ENCODE measurements at regions not wholly inside any gene's neighbourhood (a gene's known extent, or its start where the extent isn't known, plus 50 kb on each side); places are given as distances from the start of the nearest gene placed in this dataset.
"Not testable (repeated sequence)": the region's sequence is repeated elsewhere in the genome, so short reads cannot be mapped to it uniquely, and the experiment has no call there.

GRCh38 chr5:10921160-10921559 is 160.1 kb upstream of the DAP start:
- no peak for DNase-seq (ENCODE audit: low read depth in 2 of 3, low spot score in 2 of 3)

DNA sequence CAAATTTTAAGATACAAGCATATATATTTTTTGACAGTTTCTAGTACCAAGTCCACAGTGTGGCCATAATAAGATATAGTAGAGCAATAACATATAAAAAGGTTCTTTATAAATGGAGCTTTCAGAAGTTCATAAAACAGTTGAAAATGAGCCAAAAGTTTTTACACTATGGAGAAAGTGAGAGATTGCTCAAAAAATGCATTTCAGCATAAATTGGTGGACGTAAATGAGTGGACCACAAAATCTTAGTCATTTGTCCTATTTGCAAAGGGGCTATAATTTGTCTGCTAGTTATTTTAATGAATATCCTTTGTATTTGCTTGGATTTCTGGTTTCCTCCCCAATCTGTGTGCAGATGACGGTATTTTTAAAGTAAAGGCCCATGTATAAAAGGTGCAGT is 159.4 kb upstream of the DAP start:
- no peak for DNase-seq (ENCODE audit: low read depth in 2 of 3, low spot score in 2 of 3)

DNA sequence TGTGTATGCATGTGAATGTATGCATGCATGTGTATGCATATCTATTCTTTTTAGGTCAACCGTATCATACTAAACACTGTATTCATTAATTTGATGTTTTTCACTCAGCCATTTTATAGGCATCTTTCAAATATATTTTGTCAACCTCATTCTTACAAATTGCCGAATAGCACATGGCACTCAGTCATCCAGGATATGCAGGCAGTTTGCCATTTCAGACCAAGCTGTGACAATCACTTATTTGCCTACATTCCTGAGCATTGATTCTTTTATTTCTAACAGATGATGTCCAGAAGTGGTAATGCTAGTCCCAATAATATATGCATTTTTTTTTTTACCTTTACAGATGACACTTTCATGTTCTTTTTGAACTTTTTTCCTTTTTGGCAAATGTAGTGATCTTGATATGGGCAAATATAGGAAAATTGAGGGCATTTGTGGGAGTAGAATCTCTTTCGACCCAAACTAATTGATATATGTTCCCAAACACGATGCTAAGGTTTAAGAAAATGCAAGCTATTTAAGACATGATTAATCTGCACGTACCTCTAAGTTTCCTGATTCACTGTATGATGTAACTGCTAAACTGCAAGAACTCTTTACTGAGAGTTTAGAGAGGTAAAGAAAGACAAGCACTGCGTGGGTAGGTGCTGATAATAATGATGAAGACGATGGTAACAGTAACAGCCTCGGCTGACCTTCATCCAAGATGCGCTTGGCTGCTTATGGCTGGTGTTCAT is 153.9 kb upstream of the DAP start:
- no peak for DNase-seq (ENCODE audit: low read depth in 2 of 3, low spot score in 2 of 3)

DNA sequence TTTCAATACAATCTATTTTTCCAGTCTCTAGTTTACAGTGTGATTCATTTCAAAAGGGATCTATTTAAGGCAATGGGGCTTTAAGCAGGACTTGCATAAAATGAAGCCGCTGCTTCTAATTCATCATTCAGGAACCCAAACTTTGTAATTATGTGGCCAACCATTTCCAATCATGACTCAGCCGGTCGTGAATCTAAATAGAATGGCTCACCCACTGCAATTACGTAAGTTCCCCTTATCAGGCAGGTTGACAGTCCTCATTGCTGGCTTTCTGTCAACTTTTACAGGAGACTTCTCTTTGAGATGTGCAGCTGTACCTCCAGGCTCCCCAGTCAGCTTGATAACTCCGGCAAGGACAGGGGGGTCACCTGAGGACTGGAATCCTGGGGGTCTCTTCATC is 152.8 kb upstream of the DAP start:
- peak in 2 of 3 donors; percentile 86 to 96 for DNase-seq (ENCODE audit: low read depth in 2 of 3, low spot score in 2 of 3)

DNA sequence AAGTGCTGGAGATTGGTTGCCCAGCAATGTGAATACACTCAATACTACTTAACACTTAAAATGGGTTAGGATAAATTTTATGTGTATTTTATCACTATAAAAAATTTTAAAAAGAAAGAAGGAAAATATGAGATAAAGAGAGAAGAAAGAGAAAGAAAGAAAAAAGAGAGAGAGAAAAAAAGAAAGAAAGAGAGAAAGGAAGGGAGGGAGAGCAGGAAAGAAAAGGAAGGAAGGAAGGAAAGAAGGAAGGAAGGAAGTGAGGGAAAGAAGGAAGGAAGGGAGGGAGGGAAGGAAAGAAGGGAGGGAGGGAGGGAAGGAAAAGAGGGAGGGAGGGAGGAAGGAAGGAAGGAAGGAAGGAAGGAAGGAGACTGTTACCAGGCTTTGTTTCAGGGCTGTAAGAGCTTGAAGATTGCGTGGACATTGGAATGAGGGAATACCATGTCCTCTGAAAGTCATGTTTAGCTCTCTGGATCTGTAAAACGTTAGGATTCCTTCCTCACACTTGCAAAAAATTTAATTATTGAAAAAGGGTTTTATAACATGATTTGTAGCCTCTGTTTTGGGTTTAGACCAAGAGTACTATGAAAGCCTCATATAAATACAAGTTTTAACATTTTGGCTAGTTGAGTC is 152.3 kb upstream of the DAP start:
- no peak for DNase-seq (ENCODE audit: low read depth in 2 of 3, low spot score in 2 of 3)

DNA sequence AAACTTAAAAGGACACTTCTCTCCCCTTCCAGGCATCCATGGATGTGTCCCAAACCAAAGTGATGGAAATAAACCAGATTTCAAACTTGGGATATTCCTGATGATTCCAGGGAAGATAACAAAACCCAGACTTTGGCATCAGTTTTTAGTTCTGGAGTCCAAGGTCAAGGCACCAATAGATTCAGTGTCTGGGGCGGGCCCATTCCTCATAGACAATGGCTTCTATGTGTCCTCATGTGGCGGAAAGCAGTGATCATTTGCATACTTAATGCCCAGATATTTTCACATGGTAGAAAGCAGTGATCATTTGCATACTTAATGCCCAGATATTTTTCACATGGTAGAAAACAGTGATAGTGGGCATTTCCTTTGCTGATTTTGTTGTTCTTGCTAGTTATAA is 151.4 kb upstream of the DAP start:
- DNase-seq (ENCODE audit: low read depth in 2 of 3, low spot score in 2 of 3), result no peak

- DNase-seq (ENCODE audit: low read depth in 2 of 3, low spot score in 2 of 3), result no peak
These were observed 149.2 kb upstream of the DAP start for GRCh38 chr5:10910261-10910660.

DNA sequence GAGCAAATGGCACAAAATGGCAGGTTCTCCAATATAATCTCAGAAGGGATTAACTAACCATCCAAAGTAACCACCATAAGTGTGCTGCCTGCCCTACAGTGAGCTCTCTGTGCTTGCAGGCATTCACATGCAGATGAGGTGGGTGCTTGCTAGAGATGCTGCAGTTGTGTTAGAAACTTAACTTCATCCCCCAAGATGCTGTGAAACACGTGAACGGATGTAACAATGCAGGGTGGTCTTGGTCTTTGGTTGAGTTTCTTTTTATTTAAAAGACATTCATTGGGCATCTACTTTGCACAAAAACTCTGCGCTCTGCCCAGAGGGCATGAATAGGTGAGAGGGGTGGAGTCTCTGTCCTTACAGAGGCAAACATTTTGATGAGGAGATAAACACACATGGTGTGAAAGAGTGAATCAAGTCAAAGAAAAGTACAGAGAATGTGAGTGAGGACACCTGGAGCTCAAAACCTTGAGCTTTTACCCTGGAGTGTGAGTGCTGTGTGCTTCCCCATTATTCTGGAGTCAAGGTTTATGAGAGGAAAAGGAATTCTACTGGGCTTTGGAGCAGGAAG is 143.9 kb upstream of the DAP start:
- DNase-seq (ENCODE audit: low read depth in 2 of 3, low spot score in 2 of 3), result no peak

- no peak for DNase-seq (ENCODE audit: low read depth in 2 of 3, low spot score in 2 of 3)
These were observed 142.9 kb upstream of the DAP start for GRCh38 chr5:10903786-10904560.

GRCh38 chr5:10902145-10902544 is 141.1 kb upstream of the DAP start:
- no peak for DNase-seq (ENCODE audit: low read depth in 2 of 3, low spot score in 2 of 3)

DNA sequence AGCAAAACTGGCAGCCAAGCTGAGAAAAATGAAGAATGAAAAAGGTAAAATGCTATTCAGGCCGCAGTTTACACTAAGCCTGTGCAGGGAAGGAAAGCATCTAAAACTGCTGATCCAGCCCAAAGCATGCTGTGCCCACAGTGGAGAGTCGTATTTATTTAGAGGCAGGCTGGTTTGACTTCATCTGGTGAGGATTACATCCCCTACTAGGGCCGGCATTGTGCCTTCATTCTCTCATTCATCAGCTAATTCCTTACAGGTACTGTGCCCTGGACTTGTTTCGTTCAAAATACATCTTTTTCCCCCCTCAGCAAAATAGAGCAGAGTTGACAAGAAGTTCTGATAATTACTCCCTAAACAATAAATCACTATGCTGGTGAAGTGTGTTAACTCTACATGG is 137.5 kb upstream of the DAP start:
- no peak for DNase-seq (ENCODE audit: low read depth in 2 of 3, low spot score in 2 of 3)

- DNase-seq (ENCODE audit: low read depth in 2 of 3, low spot score in 2 of 3), result no peak
These were observed 135.0 kb upstream of the DAP start for GRCh38 chr5:10896016-10896415.

- no peak for DNase-seq (ENCODE audit: low read depth in 2 of 3, low spot score in 2 of 3)
These were observed 133.5 kb upstream of the DAP start for GRCh38 chr5:10894445-10895054.

DNA sequence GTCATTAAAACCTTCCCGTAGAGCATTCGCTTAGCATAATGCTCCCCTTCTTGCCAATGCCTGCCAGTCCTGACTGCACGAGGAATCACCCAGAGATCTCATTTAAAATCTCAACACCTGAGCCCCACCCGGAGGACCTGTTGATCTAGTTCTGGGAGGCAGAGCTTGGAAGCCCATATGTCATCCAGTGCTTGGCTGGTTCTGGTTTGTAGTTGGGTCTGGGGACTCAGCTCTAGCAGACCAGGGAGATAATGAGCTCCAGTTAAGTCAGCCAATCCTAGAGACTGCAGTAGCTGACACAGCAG is 131.8 kb upstream of the DAP start:
- no peak for DNase-seq (ENCODE audit: low read depth in 2 of 3, low spot score in 2 of 3)

- DNase-seq (ENCODE audit: low read depth in 2 of 3, low spot score in 2 of 3), result no peak
These were observed 131.3 kb upstream of the DAP start for GRCh38 chr5:10892147-10892910.

DNA sequence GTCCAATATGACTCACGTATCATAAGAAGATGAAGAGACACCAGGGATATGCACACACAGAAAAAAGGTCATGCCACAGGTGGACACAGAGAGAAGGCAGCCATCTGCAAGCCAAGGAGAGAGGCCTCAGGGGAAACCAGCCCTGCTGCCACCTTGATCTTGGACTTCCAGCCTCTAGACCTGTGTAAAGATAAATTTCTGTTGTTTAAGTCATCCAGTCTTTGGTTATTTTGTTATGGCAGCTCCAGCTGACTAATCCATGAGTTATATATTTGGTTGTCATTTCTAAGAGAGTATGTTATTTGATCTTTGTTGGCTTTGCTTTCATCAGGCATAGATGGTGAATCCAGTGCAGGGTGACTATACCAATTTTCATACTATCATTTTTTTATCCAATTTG is 130.2 kb upstream of the DAP start:
- DNase-seq (ENCODE audit: low read depth in 2 of 3, low spot score in 2 of 3), result no peak

DNA sequence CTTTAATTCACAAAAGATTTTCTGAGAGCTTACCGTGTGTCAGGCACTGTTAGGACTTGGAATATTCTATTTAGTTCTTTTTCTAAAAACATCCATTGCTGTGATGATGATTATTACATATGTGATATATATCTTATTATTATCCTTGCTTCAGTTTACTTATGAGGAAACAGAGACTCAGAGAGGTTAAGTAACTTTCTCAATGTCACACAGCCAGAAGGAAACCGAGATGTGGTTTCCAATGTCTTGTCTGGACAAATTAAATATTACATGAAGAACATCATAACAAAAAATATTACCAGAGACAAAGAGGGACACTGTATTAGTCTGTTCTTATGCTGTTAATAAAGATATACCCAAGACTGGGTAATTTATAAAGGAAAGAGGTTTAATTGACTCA is 125.5 kb upstream of the DAP start:
- no peak for DNase-seq (ENCODE audit: low read depth in 2 of 3, low spot score in 2 of 3)

DNA sequence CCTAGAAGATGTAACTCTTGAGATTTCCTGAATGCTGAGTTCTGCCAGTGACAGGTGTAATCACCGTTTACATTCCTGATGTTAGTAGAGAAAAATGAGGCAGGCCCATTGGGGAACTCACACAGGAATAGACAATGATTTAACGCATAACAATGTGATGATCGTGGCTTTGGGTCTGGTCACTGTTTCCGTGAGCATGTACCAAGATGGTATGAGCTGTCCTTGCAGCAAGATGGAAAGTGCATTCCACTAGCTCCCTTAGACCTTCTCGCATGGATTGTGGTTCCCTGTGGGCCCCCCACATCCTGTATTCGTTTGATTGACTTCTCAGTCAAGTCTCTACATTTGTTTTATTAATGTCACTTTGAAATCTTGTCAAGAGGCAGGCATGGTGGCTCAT is 124.0 kb upstream of the DAP start:
- no peak for DNase-seq (ENCODE audit: low read depth in 2 of 3, low spot score in 2 of 3)

DNA sequence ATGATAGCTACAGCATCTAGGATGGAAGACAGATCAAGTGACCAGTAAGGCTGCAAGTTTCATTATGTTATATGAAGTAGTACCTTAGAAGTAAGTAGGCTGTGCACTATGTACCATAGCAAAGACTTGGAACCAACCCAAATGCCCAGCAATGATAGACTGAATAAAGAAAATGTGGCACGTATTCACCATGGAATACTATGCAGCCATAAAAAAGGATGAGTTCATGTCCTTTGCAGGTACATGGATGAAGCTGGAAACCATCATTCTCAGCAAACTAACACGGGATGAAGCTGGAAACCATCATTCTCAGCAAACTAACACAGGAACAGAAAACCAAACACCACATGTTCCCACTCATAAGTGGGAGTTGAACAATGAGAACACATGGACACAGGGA is 122.9 kb upstream of the DAP start:
- DNase-seq (ENCODE audit: low read depth in 2 of 3, low spot score in 2 of 3), result not testable (repeated sequence)

- DNase-seq (ENCODE audit: low read depth in 2 of 3, low spot score in 2 of 3), result no peak
These were observed 119.9 kb upstream of the DAP start for GRCh38 chr5:10880934-10881333.

DNA sequence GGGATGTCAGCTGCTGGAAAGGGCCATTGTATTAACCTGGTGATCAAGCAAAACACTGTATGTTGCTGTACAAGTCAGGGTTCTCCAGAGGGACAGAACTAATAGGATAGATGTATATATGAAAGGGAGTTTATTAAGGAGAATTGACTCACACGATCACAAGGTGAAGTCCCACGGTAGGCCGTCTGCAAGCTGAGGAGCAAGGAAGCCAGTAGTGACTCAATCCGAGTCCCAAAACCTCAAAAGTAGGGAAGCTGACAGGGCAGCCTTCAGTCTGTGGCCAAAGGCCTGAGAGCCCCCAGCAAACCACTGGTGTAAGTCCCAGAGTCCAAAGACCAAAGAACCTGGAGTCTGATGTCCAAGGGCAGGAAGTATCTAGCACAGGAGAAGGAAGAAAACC is 116.0 kb upstream of the DAP start:
- DNase-seq (ENCODE audit: low read depth in 2 of 3, low spot score in 2 of 3), result not testable (repeated sequence)

Measured in hematopoietic multipotent progenitor cell (in vitro differentiated cells).